ENCODE measurements at regions not wholly inside any gene's neighbourhood (a gene's known extent, or its start where the extent isn't known, plus 50 kb on each side); places are given as distances from the start of the nearest gene placed in this dataset.

DNA sequence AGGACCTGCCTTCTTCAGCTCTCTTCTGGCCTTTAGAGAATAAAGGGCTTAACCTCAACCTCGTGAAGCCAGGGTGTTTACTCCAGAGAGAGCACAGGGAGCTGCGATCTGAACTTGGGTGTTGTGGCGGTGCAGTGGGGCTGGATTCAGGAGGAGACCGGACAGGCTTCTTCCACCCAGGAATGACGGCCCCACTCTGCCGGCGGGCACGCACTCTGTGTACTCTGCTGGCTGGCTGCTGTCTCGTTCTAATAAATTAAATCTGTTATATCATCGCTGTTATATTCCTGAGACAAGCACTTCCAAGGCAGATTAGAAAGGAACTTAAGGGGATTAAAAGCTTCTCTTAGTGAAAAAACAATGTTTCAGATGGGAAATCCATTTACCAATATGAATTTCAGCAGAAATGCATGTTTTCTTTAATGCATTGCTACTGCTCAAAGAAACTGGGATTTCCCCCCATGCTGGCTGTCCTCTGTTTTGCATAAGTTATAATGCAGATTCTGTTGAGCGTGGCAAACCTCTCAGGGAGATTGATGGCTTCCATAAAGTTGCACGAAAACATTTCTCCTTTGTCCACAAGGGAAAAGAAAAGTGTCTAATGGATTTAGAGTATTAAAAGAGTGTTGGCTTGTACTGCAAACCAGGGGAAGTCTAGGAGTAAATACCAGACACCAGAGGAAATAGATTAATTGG lies 168.6 kb upstream of the IRX3 start:
- no peak for DNase-seq (ENCODE audit: low read depth in 3 of 3, low spot score in 2 of 3)

DNA sequence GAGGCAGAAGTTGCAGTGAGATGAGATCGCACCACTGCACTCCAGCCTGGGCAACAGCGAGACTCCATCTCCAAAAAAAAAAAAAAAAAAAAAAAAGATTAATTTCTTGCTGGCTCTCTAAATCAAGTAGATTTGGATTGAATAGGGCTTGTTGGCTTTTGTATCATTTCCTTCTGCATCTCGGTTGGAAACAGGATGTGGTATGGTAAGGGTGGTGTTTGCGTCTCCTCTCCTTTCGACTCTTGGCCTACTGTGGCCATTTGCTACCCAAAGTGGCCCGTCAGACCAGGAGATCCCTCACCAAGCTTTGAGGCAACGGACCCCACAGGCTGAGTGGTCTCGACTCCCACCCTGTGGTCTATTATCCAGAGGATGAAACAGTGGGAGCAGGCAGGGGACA lies 168.0 kb upstream of the IRX3 start:
- no peak for DNase-seq (ENCODE audit: low read depth in 3 of 3, low spot score in 2 of 3)

DNA sequence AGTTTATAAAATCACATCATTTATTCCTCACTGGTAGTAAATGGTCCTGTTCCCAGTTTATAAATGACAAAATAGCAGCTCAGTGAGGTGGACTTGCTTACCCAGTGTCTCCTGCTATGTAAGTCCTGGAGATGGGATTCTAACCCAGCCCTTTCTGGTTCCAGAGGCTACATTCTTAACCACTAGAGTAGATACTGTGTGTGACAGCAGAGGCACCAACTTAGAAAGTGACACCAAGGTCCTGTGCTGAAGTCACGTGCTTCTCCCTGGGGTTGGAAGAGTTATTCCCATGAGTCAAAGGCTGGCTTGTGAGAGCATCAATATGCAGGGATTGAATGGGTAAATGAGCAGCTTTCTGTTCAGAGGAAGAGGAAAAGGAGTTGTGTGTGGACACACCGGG lies 167.3 kb upstream of the IRX3 start:
- no peak for DNase-seq (ENCODE audit: low read depth in 3 of 3, low spot score in 2 of 3)

DNA sequence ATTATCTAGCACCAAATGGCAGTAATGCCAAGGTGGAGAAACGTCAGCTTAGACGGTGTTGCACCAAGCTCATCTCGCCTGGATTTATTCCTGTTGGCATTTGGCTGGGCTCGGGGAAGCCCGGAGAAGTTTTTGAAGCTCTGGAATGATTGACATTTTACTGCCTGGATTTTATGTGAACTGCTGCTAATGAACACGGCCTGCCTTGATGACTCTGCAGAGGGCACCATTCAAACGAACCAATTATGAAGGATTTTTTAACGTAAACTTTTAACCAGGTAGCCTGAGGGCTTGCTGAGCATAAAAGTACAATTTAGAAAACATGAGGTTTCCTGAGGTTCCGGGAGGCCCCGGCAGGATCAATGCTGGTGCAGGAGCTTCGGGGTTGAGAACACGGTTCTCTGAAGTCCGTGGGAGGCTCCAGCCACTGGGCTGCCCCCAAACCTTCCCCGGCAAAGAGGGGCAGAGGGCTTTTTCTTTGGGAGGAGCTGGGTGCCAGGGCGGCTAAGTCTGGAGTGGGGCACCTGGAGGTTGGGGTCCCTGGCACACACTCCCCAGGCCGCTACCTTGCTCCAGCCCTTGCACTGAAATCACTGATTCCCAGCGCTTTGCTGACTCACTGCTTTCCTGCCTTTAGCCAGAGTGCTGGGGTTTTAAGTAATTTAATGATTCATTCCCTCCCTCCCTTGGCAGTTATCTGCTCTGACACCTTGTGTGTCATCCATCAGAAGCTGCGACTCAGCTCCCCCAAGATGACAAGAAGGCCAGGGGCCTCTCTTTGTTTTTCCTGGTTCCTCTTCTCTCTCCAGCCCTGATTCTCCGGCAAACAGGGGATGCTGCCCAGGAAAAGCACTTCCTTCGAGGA lies 161.2 kb upstream of the IRX3 start:
- DNase-seq (ENCODE audit: low read depth in 3 of 3, low spot score in 2 of 3) = no peak

DNA sequence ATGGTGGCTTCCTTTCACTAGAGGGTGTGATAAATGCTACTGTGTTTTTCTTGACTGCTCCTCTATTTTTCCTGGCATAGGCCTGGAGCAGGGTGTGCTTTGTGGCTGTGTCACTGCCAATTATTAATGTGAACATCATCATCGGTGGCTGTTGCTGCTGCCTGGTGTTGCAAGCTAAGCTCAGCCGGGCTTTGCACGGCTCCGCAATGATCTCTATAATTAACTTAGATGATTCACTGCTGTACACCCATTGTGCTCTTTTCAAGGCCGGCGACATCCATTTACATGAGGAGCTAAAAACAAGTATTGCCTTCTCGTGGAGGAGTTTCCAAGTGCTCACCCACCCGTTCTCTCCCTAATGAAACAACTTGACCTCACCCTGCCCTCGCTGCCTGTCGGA lies 160.1 kb upstream of the IRX3 start:
- DNase-seq (ENCODE audit: low read depth in 3 of 3, low spot score in 2 of 3) = no peak

DNA sequence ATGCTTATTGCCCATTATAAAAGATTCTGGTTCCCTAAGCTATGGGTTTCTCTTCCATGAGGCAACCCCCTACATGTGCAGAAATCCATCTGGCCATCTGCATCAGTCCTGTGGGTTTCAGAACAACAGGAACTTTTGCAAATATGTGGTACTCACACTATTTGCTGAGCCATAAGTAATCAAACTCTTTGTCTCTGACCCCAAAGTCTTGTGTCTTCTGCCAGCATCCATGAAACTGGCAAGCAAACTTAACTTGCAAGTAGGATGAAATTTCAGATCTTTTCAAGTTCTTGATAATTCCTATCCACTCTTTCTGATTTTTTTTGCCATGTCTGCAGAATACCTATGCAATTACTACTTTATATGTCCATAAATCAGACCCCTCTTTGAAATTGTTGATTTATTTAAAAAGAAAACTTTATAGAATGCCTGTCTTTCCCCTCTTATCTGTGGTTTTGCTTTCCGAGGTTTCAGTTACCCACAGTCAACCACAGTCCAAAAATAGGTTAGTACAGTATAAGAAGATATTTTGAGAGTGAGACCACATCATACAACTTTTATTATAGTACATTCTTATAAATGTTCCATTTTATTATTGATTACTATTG lies 158.4 kb upstream of the IRX3 start:
- DNase-seq (ENCODE audit: low read depth in 3 of 3, low spot score in 2 of 3) = no peak

DNA sequence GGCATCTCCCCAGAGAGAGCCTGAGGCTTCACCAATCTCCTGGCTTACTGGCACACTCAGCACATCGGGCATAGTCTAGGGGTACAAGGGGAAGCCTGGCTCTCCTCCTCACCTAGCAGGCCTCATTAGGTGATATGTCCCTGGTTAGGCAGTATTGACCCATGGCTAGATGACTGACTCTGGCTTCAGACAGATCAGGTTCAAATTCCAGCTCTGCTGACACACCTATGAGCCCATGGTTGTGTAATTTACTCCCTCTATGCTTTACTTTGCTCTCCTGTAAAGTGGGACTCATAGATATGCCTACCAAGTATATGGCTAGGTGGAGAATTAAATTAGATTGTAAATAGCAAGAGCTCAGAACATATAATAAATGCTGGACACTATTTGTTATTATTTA lies 157.3 kb upstream of the IRX3 start:
- no peak for DNase-seq (ENCODE audit: low read depth in 3 of 3, low spot score in 2 of 3)

DNA sequence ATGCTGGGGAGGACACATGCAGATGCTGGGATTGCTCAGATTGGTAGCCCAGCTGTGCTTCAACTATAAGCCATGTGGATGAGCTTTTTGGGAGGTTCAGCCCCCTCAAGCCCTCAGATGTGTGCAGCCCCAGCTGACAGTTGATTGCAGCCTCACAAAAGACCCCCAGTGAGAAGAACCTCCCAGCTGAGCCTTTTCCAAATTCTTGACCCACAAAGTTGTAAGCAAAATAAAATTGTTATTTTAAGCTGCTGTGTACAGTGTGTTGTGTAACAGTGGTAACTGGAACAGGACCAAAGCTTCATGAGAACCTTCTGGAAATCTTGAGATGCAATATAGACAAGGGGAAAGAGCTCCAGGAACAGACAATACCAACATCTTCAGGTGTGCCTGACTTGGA lies 156.8 kb upstream of the IRX3 start:
- DNase-seq (ENCODE audit: low read depth in 3 of 3, low spot score in 2 of 3) = no peak

DNA sequence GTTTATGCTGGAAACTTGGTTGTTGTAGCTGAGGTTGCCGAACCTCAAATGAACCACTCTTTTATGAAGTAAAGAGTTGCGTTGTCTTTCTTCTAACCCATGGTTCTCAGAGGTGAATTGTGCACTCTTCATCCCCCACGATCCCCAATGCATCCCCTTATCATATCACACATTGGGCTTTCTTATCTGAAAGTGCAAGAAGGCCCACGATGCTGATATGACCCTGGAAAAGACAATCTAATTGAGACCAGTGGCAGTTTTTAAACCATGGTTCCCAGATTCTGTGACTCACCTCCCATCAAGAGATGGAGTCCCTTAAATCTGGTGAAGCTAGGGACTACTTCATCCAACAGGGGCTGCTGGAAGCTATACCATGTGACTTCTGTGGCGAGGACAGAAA lies 156.3 kb upstream of the IRX3 start:
- no peak for DNase-seq (ENCODE audit: low read depth in 3 of 3, low spot score in 2 of 3)

DNA sequence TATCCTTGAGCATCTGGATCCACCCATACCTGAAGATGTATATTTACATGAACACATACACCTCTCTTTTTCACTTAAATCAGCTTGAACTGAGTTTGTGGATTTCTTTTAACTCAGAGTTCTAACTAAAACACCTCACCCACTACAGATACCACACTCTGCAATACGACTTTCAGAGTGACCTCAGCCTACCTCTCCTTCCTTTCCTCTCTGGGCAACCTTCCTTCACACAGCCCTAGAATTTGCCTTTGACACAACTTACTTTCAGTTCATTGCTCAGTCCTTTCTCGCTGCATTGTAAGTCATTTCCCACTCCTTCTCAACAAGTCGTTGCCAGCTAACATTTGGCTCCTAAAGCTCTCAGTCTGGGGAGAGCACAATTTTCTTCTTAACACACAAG lies 151.9 kb upstream of the IRX3 start:
- DNase-seq (ENCODE audit: low read depth in 3 of 3, low spot score in 2 of 3) = no peak

DNA sequence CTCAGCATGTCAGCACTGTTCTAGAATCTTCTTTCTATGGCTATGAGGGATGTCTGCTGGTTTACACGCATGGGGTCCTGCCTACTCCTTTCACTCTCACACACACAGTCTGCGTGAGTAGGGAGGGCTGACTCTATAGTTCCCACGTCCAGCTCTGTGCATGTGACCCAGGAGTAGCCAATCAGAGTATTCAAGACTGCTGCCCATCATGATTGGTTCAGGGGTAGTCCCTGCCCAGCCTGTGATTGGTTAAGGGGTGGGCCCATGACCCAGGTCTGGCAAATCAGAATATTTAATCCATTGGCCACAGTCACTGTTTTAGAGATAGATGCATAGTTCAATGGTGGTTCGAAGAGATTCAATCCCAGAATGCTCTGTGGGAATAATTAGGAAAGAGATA lies 151.3 kb upstream of the IRX3 start:
- no peak for DNase-seq (ENCODE audit: low read depth in 3 of 3, low spot score in 2 of 3)

DNA sequence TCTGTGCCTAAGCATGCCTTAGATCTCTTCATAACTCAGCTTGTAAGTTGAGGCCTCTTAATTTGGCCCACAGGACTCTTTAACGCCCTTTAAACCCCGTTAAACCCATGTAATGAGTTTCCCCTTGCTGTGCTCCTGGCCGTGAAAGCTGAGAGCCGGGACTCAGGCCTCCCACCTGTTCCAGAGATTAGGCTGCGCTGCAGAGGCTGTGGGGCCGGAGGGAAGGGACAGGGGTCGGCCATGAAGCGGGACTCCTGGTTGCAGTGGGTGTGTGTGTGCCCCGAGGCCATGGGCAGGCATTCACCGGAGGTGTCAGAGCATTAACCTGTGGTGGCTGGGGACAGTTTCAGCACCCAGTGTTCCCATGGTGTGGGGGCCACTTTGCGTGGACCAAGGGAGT lies 150.8 kb upstream of the IRX3 start:
- no peak for DNase-seq (ENCODE audit: low read depth in 3 of 3, low spot score in 2 of 3)

DNA sequence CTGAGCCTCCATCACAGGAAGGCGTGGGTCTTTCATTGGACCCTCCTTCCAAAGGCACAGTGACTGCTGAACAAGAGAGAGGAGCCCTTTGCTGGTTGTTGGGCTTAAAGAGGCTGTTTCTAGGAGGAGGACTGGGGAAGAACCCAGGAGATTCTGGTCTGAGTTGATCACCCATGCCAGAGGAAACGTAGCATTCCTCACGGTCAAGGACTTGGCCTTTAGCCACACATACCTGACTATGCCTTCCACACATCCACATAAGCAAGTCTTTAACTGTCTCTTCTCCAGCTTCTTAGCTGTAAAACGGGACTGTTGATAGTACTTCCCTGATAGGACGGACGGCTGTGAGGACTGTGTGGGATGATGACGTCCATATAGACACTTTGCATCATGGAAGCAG lies 149.8 kb upstream of the IRX3 start:
- DNase-seq (ENCODE audit: low read depth in 3 of 3, low spot score in 2 of 3) = no peak

DNA sequence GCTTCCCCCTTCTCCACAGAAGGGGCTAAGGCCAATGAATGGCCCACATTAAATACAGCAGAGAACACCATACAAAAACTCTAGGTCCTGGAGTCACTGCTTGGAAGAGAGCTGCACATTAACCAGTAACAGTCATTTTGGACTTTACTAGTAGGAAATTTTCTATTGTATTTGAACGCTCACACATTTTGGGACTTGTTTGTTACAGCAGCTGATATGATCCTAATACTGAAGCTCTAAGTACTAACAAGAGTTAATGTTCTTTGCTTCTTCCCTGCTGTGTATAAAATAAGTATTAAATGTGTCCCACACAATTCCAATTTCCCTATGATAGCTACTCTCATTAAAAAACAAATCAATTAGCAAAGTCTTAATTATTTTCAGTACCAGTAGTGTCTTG lies 148.3 kb upstream of the IRX3 start:
- DNase-seq (ENCODE audit: low read depth in 3 of 3, low spot score in 2 of 3) = no peak

DNA sequence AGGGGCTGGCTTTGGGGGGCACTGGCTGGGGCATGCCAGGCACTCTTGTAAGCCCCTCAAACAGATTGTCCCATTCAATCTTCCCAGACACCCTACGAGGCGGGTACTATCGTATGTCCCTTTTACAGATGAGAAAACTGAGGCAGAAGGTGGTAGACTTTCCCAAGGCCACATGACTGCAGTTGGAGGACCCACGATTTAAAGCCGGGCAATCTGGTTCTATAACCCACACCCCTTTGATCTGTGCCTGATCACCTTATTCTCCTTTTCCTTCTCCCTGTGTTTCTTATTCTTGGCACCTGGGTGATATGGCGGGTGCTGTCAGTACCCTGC lies 146.3 kb upstream of the IRX3 start:
- no peak for DNase-seq (ENCODE audit: low read depth in 3 of 3, low spot score in 2 of 3)

DNA sequence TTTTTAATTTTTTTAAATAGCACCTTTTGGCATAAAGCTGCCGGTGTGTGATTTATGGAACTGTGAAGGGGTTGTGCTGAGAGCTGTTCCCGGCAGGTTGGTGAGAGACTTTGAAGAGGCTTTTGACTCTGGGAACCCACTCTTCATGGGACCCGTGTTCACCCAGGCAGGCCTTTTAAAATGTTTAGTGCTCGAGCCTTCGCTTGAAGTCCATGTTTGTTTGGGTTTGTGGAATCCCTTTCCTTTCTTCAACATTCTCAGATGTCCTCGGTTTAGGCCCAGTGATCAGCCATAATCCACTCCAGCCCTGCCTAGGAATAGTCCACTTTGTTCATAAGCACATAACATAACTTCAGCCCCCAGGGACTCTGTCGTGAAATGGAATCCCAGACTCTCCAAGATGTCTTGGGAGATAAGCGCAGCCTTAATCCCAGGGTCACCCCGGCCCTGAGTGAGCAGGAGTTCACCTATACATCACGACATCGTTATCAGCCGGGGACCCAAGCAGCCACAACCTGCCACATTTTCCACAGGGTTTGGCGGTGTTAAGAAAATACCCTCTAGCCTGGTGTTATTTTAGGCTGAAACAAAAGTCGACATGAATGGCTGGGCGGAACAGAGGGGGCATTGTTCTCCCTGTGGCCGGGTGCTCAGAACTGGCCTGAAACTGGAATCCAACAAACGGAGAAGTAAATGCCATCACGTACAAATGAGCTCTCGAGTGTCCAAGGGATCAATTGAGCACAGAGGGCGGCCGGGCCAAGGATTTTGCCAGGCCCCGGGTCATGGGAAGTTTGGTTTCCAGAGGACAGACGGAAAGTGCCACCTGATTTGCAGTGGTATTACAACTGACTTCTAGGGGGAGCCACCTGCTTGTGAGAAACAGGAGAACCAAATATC lies 145.7 kb upstream of the IRX3 start:
- DNase-seq (ENCODE audit: low read depth in 3 of 3, low spot score in 2 of 3) = no peak

DNA sequence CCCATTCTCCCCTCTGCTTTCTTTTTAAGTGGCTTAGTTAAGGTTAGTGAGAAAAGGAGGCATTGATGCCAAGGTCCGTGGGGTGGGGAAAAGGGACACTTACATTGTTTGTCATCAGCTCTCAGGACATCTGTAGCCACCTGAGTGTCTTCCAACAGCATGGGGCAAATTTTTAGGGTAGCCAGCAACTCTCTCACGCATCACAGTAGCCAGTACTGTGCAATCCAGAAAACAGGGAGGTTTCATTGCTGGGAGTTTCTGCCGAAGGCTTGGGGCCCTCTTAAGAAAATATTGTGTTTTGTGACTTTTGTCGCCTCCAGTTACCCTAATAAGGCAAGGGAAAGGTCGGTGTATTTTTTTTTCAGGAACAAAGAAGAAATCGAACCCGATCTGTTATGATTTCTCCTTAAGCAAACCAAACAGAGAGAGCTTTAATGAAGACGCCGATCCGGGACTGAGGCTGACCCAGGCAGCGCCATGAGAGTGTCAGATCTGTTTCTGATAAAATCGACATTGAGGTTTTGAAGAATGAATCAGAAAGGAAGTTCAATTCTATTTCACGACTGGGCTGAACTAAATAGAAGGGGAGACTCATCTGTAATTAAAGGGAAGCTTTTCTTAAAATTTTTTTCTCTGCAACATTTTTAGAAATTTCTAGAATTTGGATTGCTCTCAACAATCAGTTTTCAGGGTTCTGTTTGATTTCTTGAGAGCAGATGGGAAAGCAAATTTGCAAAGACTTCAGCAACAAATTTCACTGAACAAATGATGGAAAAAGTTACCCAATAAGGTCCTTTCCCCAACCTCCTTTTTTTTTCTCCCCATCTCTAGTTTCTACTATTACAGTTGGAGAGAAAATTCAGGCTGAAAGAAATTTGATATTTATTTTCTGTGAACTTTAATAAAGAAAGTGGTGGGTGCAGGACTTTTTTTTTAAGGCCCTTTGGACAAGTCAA lies 144.7 kb upstream of the IRX3 start:
- no peak for DNase-seq (ENCODE audit: low read depth in 3 of 3, low spot score in 2 of 3)

DNA sequence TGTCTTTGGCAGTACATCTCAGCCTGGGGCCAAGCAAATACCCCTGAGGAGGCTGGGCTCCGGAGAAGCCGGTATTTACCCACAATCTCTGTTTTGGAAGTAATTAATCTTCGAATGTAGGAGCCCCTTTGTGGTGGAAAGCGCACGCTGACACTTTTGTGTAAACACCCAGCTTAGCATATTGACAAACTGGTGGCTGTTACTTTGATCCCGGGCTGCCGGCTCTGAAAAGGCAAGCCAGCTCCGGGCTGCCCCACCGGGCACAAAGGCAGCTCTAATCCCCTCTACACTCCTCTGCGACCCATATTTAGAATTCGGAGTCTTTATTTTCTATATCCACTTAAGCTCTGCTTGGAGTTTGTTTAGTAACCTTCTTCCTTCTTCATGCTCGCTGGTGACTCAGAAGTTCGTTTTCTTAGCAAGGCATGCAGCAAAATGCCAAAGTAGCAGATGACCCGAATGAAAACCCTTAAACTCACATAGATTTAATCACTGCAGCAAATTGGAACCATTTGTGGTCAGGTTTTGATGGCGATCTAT lies 144.0 kb upstream of the IRX3 start:
- no peak for DNase-seq (ENCODE audit: low read depth in 3 of 3, low spot score in 2 of 3)

DNA sequence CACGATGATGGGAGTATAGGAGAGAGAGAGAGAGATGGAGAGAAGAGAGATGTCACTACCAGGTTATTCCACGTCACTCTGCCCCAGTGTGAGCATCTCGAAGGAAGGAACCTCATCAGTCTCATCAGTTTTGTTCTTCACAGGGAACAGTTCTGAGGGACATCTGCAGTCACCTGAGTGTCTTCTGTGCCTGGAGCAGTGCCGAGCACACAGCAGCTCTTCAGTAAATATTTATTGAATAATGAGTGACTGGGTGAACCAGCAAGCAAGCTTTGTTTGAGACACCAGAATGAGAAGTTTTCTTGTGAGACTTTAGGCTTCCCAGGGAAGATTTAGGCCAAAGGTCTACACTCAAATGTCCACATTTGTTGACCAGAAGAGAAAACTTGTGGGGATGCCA lies 142.4 kb upstream of the IRX3 start:
- no peak for DNase-seq (ENCODE audit: low read depth in 3 of 3, low spot score in 2 of 3)

DNA sequence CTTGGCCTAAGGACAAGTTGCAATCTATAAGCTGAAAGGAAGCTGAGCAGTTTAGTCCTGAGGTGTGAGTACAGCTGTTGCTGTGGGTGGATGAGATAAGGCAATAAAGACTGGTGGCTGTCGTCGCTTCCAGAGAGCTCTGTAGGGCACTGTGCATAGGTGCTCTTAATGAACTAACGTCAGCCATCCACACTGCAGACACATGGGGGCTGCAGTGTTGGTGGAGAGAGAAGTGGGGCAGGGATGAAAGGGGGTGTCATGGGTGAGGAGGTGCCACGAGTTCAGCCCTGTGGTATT lies 139.9 kb upstream of the IRX3 start:
- no peak for DNase-seq (ENCODE audit: low read depth in 3 of 3, low spot score in 2 of 3)

Data from right renal cortex interstitium (tissue), 3 donors.